ENCODE measurements at regions not wholly inside any gene's neighbourhood (a gene's known extent, or its start where the extent isn't known, plus 50 kb on each side); places are given as distances from the start of the nearest gene placed in this dataset.

- H3K9me3 ChIP-seq = no peaks in the 10 kb centered on the region
- ATAC-seq (no peak), DNase-seq (no peak)
- 62 to 65% (median 62%) methylated on average over 7 of the region's 7 CpGs for WGBS, 3 donors
- H3K4me1 ChIP-seq = no peaks in the 10 kb centered on the region
- no peak for TF ChIP-seq CTCF (IDR thresholded peaks at IDR 0.05)
- no peaks in the 10 kb centered on the region for H3K27me3 ChIP-seq (ENCODE audit: insufficient read depth in 3 of 3, low read length in 2 of 3)
- no peak overlapping the region for H3K27ac ChIP-seq
- intact Hi-C loops (cut with DNase I) = no loop called here
- H3K4me3 ChIP-seq = no peak overlapping the region
- no peaks in the 10 kb centered on the region for H3K36me3 ChIP-seq (ENCODE audit: insufficient read depth in 1 of 2, low read depth in 1 of 2)
Measured at GRCh38 chr17:13784434-13785095, 182.8 kb upstream of the HS3ST3A1 start.

GRCh38 chr17:13785981-13786598, 184.4 kb upstream of the HS3ST3A1 start:
- Histone ChIP-seq H3K27me3 (ENCODE audit: insufficient read depth in 3 of 3, low read length in 2 of 3) (no peaks in the 10 kb centered on the region), H3K27ac (no peak overlapping the region), H3K4me3 (no peak overlapping the region), H3K36me3 (ENCODE audit: insufficient read depth in 1 of 2, low read depth in 1 of 2) (no peaks in the 10 kb centered on the region), H3K9me3 (no peaks in the 10 kb centered on the region), H3K4me1 (no peaks in the 10 kb centered on the region)
- 77 to 89% (median 77%) methylated on average over 9 of the region's 9 CpGs for WGBS, 3 donors
- ATAC-seq (no peak), DNase-seq (no peak)
- intact Hi-C loops (cut with DNase I) = no loop called here
- TF ChIP-seq CTCF (IDR thresholded peaks at IDR 0.05) = no peak

DNA sequence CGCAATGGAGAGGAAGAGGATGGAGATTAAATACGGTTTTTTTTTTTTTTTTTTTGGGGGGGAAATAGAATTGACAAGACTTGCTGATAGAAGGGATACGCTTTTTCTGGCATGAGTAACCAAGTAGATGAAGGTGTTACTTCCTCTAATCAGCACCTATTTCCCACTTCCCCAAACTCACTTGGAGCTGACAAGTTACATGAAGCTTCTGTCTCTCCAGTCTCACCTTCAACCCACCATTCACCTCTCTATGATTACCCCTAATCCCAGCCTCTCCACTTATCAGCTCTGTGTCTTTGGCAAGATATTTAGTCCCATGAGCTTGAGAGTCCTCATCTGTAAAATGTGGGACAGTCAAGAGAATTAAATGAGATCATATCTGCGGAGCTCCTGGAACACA, 185.9 kb upstream of the HS3ST3A1 start:
- Histone ChIP-seq H3K36me3 (ENCODE audit: insufficient read depth in 1 of 2, low read depth in 1 of 2) (no peaks in the 10 kb centered on the region), H3K4me1 (no peaks in the 10 kb centered on the region), H3K9me3 (no peaks in the 10 kb centered on the region), H3K4me3 (no peak overlapping the region), H3K27me3 (ENCODE audit: insufficient read depth in 3 of 3, low read length in 2 of 3) (no peaks in the 10 kb centered on the region), H3K27ac (no peak overlapping the region)
- intact Hi-C loops (cut with DNase I) = no loop called here
- no peak for ATAC-seq
- no peak for TF ChIP-seq CTCF (IDR thresholded peaks at IDR 0.05)
- DNase-seq = no peak
- WGBS, 3 donors = 64 to 72% (median 68%) methylated on average over 4 of the region's 4 CpGs

DNA sequence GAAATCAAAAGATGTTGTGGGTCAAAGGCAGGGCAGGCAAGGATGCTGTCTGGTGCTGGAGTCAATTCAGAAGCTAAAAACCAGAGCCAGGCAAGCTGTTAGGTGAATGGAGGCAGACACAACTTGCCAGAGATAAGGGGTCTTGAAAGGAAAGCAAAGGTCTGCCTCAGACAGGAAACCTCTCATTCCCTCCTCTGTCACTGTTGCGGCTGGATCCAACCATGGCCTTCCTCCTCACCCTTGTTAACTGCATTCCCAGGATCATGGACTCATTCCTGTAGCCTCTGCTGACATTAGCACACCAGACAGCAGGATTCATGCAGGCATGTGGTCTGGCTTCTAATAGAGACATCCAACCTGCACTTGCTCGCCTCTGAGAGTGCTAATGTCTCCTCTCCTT, 186.7 kb upstream of the HS3ST3A1 start:
- intact Hi-C loops (cut with DNase I) = no loop called here
- H3K27me3 ChIP-seq (ENCODE audit: insufficient read depth in 3 of 3, low read length in 2 of 3) = no peaks in the 10 kb centered on the region
- ATAC-seq = no peak
- WGBS, 3 donors = 50 to 71% (median 63%) methylated on average over 2 of the region's 2 CpGs
- H3K4me1 ChIP-seq = no peaks in the 10 kb centered on the region
- no peak for DNase-seq
- H3K9me3 ChIP-seq = no peaks in the 10 kb centered on the region
- H3K4me3 ChIP-seq = no peak overlapping the region
- TF ChIP-seq CTCF (IDR thresholded peaks at IDR 0.05) = no peak
- H3K27ac ChIP-seq = no peak overlapping the region
- H3K36me3 ChIP-seq (ENCODE audit: insufficient read depth in 1 of 2, low read depth in 1 of 2) = no peaks in the 10 kb centered on the region

DNA sequence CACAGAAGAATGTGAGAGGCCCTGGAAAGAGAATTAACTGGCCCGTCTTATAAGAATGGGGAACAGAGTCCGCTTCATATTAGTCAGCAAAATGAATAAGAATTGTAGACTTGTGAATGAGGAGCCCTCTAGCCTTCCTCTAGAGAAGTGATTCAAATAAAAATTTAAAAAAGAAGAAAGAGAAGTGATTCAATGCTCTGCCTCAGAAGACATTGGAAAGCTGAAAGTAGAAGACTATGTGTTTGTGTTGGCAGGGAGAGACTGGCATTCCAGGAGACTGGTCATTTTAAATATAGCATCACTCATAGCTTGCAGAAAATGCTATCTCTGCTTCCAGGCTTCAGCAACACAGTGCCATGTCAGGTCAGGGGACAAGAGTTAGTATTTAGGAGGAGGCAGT, 190.6 kb upstream of the HS3ST3A1 start:
- no peak for DNase-seq
- no peak for TF ChIP-seq CTCF (IDR thresholded peaks at IDR 0.05)
- intact Hi-C loops (cut with DNase I) = no loop called here
- 57 to 62% (median 60%) methylated on average over 2 of the region's 2 CpGs for WGBS, 3 donors
- Histone ChIP-seq H3K4me3 (no peak overlapping the region), H3K4me1 (no peaks in the 10 kb centered on the region), H3K36me3 (ENCODE audit: insufficient read depth in 1 of 2, low read depth in 1 of 2) (no peaks in the 10 kb centered on the region), H3K27me3 (ENCODE audit: insufficient read depth in 3 of 3, low read length in 2 of 3) (no peaks in the 10 kb centered on the region), H3K27ac (no peak overlapping the region), H3K9me3 (no peaks in the 10 kb centered on the region)
- ATAC-seq = no peak

Measured in psoas muscle (tissue), 7 donors.